NOMO-1 (cell line): ENCODE measurements at regions not wholly inside any gene's neighbourhood (a gene's known extent, or its start where the extent isn't known, plus 50 kb on each side); places are given as distances from the start of the nearest gene placed in this dataset.

ENCODE experiments used
- DNase-seq, 2 experiments: peaks; one replicate each; lab custom pipeline; 2025; ENCODE audit not compliant: unreplicated experiment in 2 of 2; lab: John Stamatoyannopoulos, UW

DNA sequence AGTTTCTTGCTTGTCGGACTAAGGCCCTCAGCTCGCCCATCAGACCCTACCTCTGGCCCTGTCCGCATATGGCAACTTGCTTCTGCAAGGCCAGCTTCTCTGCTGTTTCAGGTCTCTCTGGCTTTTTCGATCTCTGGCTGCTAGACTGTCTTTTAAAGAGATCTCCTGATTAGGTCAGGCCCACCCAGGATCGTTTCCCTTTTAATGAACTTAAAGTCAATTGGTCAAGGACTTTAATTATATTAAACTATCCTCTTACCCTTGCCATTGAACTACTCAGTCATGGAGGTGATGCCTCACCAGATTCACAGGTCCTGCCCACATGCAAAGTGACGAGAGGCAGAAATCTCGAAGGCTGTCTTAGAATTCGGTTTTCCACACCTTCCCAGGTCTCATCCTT, 670.9 kb downstream of the GATA3 start:
- DNase-seq = no peak

- no peak for DNase-seq
These were observed 671.7 kb downstream of the GATA3 start for GRCh38 chr10:8726084-8726778.

- no peak for DNase-seq
These were observed 672.2 kb downstream of the GATA3 start for GRCh38 chr10:8726779-8727084.

- DNase-seq = no peak
These were observed 676.9 kb downstream of the GATA3 start for GRCh38 chr10:8731121-8732095.

- no peak for DNase-seq
These were observed 684.5 kb downstream of the GATA3 start for GRCh38 chr10:8738987-8739386.

- DNase-seq = no peak
These were observed 697.8 kb downstream of the GATA3 start for GRCh38 chr10:8752146-8752843.

GRCh38 chr10:8758029-8758428, 703.5 kb downstream of the GATA3 start:
- DNase-seq = no peak

DNA sequence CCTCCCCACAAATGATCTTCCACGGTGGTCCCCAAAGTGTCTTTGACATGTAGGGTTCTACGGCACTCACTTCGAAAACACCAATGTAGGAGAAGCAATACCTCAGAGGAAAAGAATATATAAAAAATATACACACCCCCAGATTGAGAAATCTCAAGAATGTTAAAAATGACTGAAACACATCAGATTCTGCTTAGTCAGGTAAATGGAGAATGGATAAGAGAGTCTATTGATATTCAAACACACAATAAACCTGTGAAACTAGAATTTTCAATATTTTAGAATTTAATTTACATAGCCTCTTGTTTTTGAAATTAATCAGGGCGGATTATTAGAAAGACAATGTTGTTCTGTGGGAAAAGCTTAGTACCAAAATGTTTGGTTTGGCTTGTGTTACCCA, 712.4 kb downstream of the GATA3 start:
- DNase-seq = no peak

DNA sequence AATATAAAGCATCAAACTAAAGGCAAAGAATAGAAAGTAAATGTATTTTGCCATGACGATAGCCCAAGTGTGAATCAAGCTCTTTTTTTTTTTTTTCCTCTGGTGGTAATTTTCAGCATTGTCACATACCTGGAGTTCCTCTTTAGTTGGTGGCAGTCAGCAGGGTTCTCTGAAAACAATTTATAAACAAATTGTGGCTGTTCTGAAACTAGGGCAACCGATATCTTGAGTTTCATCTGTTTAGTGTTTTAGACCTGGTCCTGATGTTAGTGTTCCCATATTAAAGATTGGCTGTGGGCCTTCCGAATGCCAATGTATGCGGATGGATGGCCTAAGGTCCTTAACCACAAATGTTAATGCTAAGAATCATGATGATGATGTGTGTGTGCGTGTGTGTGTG, 713.1 kb downstream of the GATA3 start:
- no peak for DNase-seq

- DNase-seq = no peak
These were observed 713.9 kb downstream of the GATA3 start for GRCh38 chr10:8768341-8768740.

- no peak for DNase-seq
These were observed 714.4 kb downstream of the GATA3 start for GRCh38 chr10:8768852-8769251.

DNA sequence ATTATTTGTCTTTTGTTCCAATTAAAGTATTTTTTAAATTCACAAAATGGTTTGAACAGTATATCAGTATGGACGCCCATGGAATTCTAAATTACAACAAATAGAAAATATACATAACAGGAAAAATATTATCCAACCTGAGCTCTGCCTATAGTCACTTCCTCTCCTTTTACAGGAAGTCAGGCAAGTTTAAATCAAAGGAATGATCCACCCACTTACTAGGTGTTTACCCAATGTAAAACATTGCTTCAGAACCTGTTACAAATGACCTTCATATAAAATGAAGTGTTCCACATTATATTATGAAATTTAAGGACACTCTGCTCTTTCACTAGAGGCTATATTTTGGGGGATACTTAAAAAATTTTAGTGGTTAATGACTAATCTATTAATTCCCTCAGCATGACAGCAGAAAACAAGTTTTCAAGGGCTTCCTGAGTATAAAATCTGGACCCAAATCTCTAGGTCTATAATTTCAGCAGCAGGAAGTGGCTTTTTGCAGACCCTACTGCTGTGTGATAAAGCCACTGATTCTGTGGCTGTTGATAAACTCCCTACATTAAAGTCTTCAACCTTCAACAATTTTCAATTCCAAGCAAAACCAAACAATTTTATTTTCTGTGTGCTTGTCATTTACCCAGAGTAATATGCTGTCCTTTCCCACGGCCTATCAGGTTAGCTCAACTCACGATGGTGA, 722.6 kb downstream of the GATA3 start:
- DNase-seq = no peak

GRCh38 chr10:8778713-8779112, 724.2 kb downstream of the GATA3 start:
- DNase-seq = no peak

DNA sequence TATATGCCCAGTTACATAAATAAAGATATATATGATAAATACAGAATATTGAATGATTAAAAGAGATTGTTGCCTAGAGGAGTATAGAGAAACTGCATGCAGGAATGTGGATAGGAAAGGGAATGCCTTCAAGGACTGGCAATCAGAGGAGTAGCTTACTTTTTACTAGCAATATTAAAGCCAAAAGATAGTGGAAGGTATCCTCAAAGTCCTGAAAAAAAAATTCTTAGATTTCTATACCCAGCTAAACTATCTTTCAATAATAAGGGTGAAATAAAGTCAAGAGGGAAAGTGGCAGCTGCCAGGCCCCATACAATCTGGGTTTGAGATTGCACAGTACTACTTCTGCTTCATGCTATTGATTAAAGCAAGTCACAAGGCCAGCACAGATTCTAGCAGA, 733.2 kb downstream of the GATA3 start:
- DNase-seq = no peak

GRCh38 chr10:8790390-8790789, 735.9 kb downstream of the GATA3 start:
- DNase-seq = no peak

DNA sequence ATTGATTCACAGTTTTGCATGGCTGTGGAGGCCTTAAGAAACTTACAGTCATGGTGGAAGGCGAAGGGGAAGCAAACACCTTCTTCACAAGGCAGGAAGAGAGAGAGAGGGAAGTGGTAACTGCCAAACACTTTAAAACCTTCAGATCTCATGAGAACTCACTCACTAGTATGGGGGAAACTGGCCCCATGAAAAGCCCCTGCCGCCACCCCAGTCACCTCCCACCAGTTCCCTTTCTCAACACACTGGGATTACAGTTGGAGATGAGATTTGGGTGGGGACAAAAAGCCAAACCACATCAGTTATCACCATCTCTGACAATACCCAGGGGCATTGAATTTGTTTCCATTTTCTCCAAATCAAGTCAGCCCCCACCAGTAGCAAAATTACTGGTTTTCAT, 740.4 kb downstream of the GATA3 start:
- DNase-seq = no peak

DNA sequence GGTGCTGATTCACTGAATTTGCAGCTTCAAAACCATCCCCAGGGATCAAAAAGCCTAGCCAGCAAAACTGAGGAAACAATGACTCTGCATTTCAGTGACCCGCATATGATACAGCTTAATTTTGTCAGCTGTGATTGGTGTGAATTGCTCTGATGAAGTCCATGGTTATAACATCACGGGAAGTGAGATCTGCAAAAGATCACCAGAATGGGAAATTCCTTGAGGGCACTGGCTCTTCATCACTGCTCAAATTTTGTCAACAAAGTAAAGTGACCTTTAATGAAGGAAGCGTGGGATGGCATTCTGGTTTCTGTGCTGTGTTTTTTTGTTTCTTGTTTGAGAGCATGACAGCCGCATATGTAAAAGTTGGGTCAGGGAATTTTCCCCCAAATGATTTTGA, 745.9 kb downstream of the GATA3 start:
- DNase-seq = no peak

DNA sequence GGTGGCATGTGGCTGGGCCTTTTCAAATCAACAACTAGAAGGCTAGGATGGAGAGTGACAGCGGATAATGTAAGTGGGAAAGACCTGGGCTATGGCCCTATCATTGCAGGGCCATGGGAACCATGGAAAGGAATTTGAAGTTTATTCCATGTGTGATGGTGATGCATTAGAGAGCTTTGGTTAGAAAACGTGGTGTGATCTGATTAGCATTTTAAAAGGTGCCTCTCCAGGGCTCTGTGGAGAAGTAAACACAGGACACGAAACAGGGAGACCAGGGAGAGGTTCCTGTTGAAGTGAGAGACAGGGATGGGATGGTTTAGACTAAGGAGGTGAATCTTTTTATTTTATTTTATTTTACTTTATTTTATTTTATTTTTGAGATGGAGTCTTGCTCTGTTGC, 749.5 kb downstream of the GATA3 start:
- DNase-seq = no peak

GRCh38 chr10:8810677-8811076, 756.2 kb downstream of the GATA3 start:
- no peak for DNase-seq

DNA sequence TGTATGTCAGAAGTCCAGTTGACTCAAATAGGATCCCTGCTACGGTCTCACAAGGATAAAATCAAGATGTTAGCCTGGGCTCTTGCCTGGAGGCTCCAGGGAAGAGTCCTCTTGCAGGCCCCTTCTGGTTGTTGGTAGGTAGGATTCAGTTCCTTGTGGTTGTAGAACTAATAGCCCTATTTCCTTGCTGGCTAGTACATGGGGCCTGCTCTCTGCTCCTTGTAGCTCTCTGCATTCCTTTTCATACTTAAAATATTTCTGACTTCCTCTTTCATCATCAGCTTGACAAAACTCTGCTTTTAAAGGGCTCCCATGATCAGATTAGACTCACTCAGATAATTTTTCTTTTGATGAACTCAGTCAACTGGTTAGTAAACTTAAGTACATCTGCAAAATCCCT, 756.7 kb downstream of the GATA3 start:
- no peak for DNase-seq

DNA sequence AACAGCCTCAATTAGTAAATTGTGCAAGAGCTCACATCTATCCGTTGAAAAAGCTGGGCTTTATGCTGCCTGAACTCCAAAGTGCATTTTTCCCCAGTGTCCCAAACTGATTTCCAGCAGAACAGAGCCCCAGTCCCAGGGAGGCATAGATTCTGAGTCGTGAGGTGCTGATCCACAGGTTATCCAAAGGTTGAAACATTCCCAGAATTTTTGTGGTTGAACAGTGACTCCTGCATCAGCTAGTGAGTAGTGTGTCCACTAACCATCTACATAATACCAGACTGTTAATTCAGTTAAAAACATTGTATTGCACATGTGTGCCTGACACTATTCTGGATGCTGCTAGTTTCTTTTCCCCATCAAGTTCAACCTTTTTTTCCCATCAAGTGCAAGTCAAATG, 761.5 kb downstream of the GATA3 start:
- DNase-seq = no peak
